ENCODE measurements at regions not wholly inside any gene's neighbourhood (a gene's known extent, or its start where the extent isn't known, plus 50 kb on each side); places are given as distances from the start of the nearest gene placed in this dataset.

DNA sequence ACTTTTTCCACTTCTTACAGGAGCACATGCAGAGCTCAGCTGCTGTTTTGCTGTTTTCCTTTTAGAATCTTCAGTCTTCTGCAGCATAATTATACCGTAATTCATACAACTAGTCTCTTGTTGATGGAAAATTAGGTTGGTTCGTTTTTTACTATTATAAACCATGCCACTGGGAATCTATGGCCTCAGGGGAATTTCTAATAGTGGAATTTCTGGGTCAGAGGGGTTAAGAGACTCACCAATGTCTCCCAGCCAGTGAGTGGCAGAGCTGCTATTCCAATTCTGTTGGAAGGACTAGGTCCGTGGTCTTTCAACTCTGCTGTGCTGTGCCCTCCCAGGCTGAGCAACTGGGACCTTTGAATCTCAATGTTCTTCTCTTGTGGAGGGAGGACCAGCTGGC, 282.5 kb downstream of the ZSWIM6 start:
- H4K8ac ChIP-seq (ENCODE audit: low read depth, low read length), result no peak overlapping the region
- no peak overlapping the region for H3K9ac ChIP-seq (ENCODE audit: low read depth, low read length, poor library complexity)
- H4K91ac ChIP-seq (ENCODE audit: low read depth, low read length, poor library complexity), result no peak overlapping the region
- H3K4me1 ChIP-seq (ENCODE audit: control insufficient read depth in 2 of 2, insufficient read depth in 1 of 2, low read depth in 1 of 2, low read length in 2 of 2), result peaks cover 4 to 18% of the 10 kb centered on the region in 2 donors
- WGBS, 2 donors (ENCODE audit: extremely low coverage in 2 of 2, insufficient read length in 2 of 2, insufficient replicate concordance in 1 of 2), result no CpG with 5 or more reads among the region's 3 CpGs
- H2BK5ac ChIP-seq (ENCODE audit: low read length), result no peak overlapping the region
- no peak overlapping the region for H3K27ac ChIP-seq (replicated peaks; ENCODE audit: low read length)
- no peak overlapping the region for H3K4me3 ChIP-seq (ENCODE audit: low read length in 2 of 2)
- no peak overlapping the region for H2BK120ac ChIP-seq (ENCODE audit: low read depth, low read length)
- H3K18ac ChIP-seq (ENCODE audit: low read length), result no peak overlapping the region
- no peak overlapping the region for H2BK12ac ChIP-seq (ENCODE audit: low read length)
- no peak overlapping the region for H2AK5ac ChIP-seq (ENCODE audit: low read depth, low read length)
- H3K79me1 ChIP-seq (ENCODE audit: low read depth, low read length), result no peaks in the 10 kb centered on the region
- no peak overlapping the region for H3K4me2 ChIP-seq (ENCODE audit: insufficient read depth, low read length, poor library complexity, severe bottlenecking)
- no peaks in the 10 kb centered on the region for H3K9me3 ChIP-seq (replicated peaks in 1 of 2; ENCODE audit: control insufficient read depth in 2 of 2, insufficient read depth in 1 of 2, low read depth in 1 of 2, low read length in 2 of 2)
- H3K14ac ChIP-seq (ENCODE audit: low read length), result no peak overlapping the region
- no peak overlapping the region for H3K4ac ChIP-seq (ENCODE audit: low read length)
- H3K36me3 ChIP-seq (replicated peaks in 1 of 2; ENCODE audit: control insufficient read depth in 2 of 2, insufficient read depth in 2 of 2, low read length in 2 of 2), result no peaks in the 10 kb centered on the region
- no peak overlapping the region for H3K23ac ChIP-seq (ENCODE audit: low read depth, low read length, poor library complexity)
- H2BK15ac ChIP-seq (ENCODE audit: low read length), result no peak overlapping the region
- H3K27me3 ChIP-seq (ENCODE audit: control insufficient read depth in 3 of 3, insufficient read depth in 3 of 3, low read depth in 1 of 3, low read length in 3 of 3), result no peaks in the 10 kb centered on the region
- no peak overlapping the region for H2AFZ ChIP-seq (ENCODE audit: low read length)
- DNase-seq (ENCODE audit: low spot score), result no peak

DNA sequence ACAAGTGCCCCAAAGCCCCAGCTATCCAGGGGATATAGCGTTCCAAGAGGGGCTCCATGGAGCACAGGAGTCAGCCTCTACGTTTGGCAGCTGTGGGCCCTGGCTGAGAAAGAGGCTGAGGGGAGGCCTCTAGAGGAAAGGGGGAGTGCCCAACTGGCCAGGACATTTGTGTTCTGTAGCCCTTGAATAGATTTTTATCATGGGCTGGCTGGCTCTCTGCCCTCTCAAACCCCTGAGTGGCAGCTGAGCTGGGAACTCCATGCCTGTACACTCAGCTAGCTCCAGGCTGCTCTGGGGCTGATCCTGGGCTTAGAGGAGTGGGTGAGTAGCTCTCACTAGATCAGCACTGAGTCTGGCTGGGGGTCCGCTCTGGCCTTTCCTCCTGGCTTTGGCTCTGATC, 285.0 kb downstream of the ZSWIM6 start:
- no peak overlapping the region for H2AK5ac ChIP-seq (ENCODE audit: low read depth, low read length)
- no CpG with 5 or more reads among the region's 3 CpGs for WGBS, 2 donors (ENCODE audit: extremely low coverage in 2 of 2, insufficient read length in 2 of 2, insufficient replicate concordance in 1 of 2)
- H3K18ac ChIP-seq (ENCODE audit: low read length), result no peak overlapping the region
- no peaks in the 10 kb centered on the region for H3K9me3 ChIP-seq (replicated peaks in 1 of 2; ENCODE audit: control insufficient read depth in 2 of 2, insufficient read depth in 1 of 2, low read depth in 1 of 2, low read length in 2 of 2)
- H3K4me3 ChIP-seq (ENCODE audit: low read length in 2 of 2), result no peak overlapping the region
- no peaks in the 10 kb centered on the region for H3K36me3 ChIP-seq (replicated peaks in 1 of 2; ENCODE audit: control insufficient read depth in 2 of 2, insufficient read depth in 2 of 2, low read length in 2 of 2)
- no peaks in the 10 kb centered on the region for H3K79me1 ChIP-seq (ENCODE audit: low read depth, low read length)
- H2BK12ac ChIP-seq (ENCODE audit: low read length), result no peak overlapping the region
- no peak overlapping the region for H3K4me2 ChIP-seq (ENCODE audit: insufficient read depth, low read length, poor library complexity, severe bottlenecking)
- H3K9ac ChIP-seq (ENCODE audit: low read depth, low read length, poor library complexity), result no peak overlapping the region
- H3K27me3 ChIP-seq (ENCODE audit: control insufficient read depth in 3 of 3, insufficient read depth in 3 of 3, low read depth in 1 of 3, low read length in 3 of 3), result no peaks in the 10 kb centered on the region
- H3K27ac ChIP-seq (replicated peaks; ENCODE audit: low read length), result no peak overlapping the region
- no peak overlapping the region for H3K14ac ChIP-seq (ENCODE audit: low read length)
- DNase-seq (ENCODE audit: low spot score), result no peak
- H2BK5ac ChIP-seq (ENCODE audit: low read length), result no peak overlapping the region
- H4K91ac ChIP-seq (ENCODE audit: low read depth, low read length, poor library complexity), result no peak overlapping the region
- H2BK120ac ChIP-seq (ENCODE audit: low read depth, low read length), result no peak overlapping the region
- no peak overlapping the region for H4K8ac ChIP-seq (ENCODE audit: low read depth, low read length)
- no peak overlapping the region for H3K4ac ChIP-seq (ENCODE audit: low read length)
- H2BK15ac ChIP-seq (ENCODE audit: low read length), result no peak overlapping the region
- H2AFZ ChIP-seq (ENCODE audit: low read length), result no peak overlapping the region
- H3K4me1 ChIP-seq (ENCODE audit: control insufficient read depth in 2 of 2, insufficient read depth in 1 of 2, low read depth in 1 of 2, low read length in 2 of 2), result peaks cover 0 to 10% of the 10 kb centered on the region in 2 donors
- H3K23ac ChIP-seq (ENCODE audit: low read depth, low read length, poor library complexity), result no peak overlapping the region

DNA sequence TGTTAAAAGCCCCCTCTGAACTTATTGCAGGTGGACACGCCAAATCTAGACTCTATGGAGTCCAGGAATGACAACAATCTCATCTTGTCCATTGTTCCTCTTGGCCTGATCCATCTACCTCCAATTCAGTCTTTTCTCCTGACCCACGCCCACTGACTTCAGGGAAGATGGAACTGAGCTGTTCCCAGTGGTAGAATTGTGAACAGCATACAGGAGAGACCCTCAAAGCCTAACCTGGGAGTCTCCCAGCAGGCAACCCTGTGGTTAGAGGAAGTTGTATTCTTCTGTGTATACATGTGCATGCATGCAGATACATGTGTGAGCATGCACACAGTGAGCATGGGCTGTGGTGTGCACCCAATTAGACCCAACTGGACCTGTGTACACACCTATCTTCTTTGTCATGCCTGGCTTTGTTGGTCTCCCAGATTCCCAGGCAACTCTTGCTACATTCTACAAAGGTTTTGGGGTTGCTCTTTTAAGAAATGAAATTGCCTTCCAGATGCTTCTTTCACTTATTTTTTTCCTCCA, 286.0 kb downstream of the ZSWIM6 start:
- H2BK120ac ChIP-seq (ENCODE audit: low read depth, low read length), result no peak overlapping the region
- no peak overlapping the region for H3K9ac ChIP-seq (ENCODE audit: low read depth, low read length, poor library complexity)
- H3K27me3 ChIP-seq (ENCODE audit: control insufficient read depth in 3 of 3, insufficient read depth in 3 of 3, low read depth in 1 of 3, low read length in 3 of 3), result no peaks in the 10 kb centered on the region
- H2BK15ac ChIP-seq (ENCODE audit: low read length), result no peak overlapping the region
- H3K4me1 ChIP-seq (ENCODE audit: control insufficient read depth in 2 of 2, insufficient read depth in 1 of 2, low read depth in 1 of 2, low read length in 2 of 2), result peaks cover 0 to 9% of the 10 kb centered on the region in 2 donors
- H3K14ac ChIP-seq (ENCODE audit: low read length), result no peak overlapping the region
- no peak overlapping the region for H3K18ac ChIP-seq (ENCODE audit: low read length)
- no peak overlapping the region for H2BK5ac ChIP-seq (ENCODE audit: low read length)
- H3K9me3 ChIP-seq (replicated peaks in 1 of 2; ENCODE audit: control insufficient read depth in 2 of 2, insufficient read depth in 1 of 2, low read depth in 1 of 2, low read length in 2 of 2), result no peaks in the 10 kb centered on the region
- H3K27ac ChIP-seq (replicated peaks; ENCODE audit: low read length), result no peak overlapping the region
- no peak overlapping the region for H3K4ac ChIP-seq (ENCODE audit: low read length)
- DNase-seq (ENCODE audit: low spot score), result no peak
- H3K23ac ChIP-seq (ENCODE audit: low read depth, low read length, poor library complexity), result no peak overlapping the region
- H4K8ac ChIP-seq (ENCODE audit: low read depth, low read length), result no peak overlapping the region
- no peaks in the 10 kb centered on the region for H3K79me1 ChIP-seq (ENCODE audit: low read depth, low read length)
- WGBS, 2 donors (ENCODE audit: extremely low coverage in 2 of 2, insufficient read length in 2 of 2, insufficient replicate concordance in 1 of 2), result no CpG with 5 or more reads among the region's 2 CpGs
- H2AK5ac ChIP-seq (ENCODE audit: low read depth, low read length), result no peak overlapping the region
- H3K36me3 ChIP-seq (replicated peaks in 1 of 2; ENCODE audit: control insufficient read depth in 2 of 2, insufficient read depth in 2 of 2, low read length in 2 of 2), result no peaks in the 10 kb centered on the region
- no peak overlapping the region for H3K4me2 ChIP-seq (ENCODE audit: insufficient read depth, low read length, poor library complexity, severe bottlenecking)
- no peak overlapping the region for H4K91ac ChIP-seq (ENCODE audit: low read depth, low read length, poor library complexity)
- no peak overlapping the region for H2AFZ ChIP-seq (ENCODE audit: low read length)
- H3K4me3 ChIP-seq (ENCODE audit: low read length in 2 of 2), result no peak overlapping the region
- no peak overlapping the region for H2BK12ac ChIP-seq (ENCODE audit: low read length)

DNA sequence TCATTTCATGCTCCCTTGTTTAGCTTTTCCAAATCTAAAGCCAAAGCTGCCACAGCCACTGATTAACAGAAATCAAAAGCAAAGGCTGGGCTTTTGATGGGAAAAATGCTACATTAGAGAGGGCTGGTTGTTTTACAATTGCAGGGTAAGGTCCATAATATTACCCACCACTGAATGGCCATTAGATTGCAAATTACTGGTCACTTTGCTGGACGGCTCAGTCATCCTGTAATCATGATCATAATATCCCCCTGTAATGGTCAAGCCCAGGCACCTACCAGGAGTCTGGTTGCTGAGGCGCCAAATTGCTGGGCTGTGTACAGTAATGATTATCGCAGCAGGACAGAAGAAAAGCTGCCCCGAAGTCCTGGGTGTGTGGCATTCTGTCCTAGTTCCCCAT, 286.5 kb downstream of the ZSWIM6 start:
- H2BK120ac ChIP-seq (ENCODE audit: low read depth, low read length), result no peak overlapping the region
- H3K9ac ChIP-seq (ENCODE audit: low read depth, low read length, poor library complexity), result no peak overlapping the region
- no peak overlapping the region for H3K4me2 ChIP-seq (ENCODE audit: insufficient read depth, low read length, poor library complexity, severe bottlenecking)
- no peaks in the 10 kb centered on the region for H3K79me1 ChIP-seq (ENCODE audit: low read depth, low read length)
- H4K8ac ChIP-seq (ENCODE audit: low read depth, low read length), result no peak overlapping the region
- H3K4ac ChIP-seq (ENCODE audit: low read length), result no peak overlapping the region
- H3K23ac ChIP-seq (ENCODE audit: low read depth, low read length, poor library complexity), result no peak overlapping the region
- no peak overlapping the region for H2AK5ac ChIP-seq (ENCODE audit: low read depth, low read length)
- H3K9me3 ChIP-seq (replicated peaks in 1 of 2; ENCODE audit: control insufficient read depth in 2 of 2, insufficient read depth in 1 of 2, low read depth in 1 of 2, low read length in 2 of 2), result no peaks in the 10 kb centered on the region
- H2BK15ac ChIP-seq (ENCODE audit: low read length), result no peak overlapping the region
- H3K4me3 ChIP-seq (ENCODE audit: low read length in 2 of 2), result no peak overlapping the region
- no peak overlapping the region for H2AFZ ChIP-seq (ENCODE audit: low read length)
- no peak overlapping the region for H2BK12ac ChIP-seq (ENCODE audit: low read length)
- no CpG with 5 or more reads among the region's 4 CpGs for WGBS, 2 donors (ENCODE audit: extremely low coverage in 2 of 2, insufficient read length in 2 of 2, insufficient replicate concordance in 1 of 2)
- DNase-seq (ENCODE audit: low spot score), result no peak
- H2BK5ac ChIP-seq (ENCODE audit: low read length), result no peak overlapping the region
- no peak overlapping the region for H3K18ac ChIP-seq (ENCODE audit: low read length)
- peaks cover 1 to 14% of the 10 kb centered on the region in 2 donors for H3K4me1 ChIP-seq (ENCODE audit: control insufficient read depth in 2 of 2, insufficient read depth in 1 of 2, low read depth in 1 of 2, low read length in 2 of 2)
- no peak overlapping the region for H4K91ac ChIP-seq (ENCODE audit: low read depth, low read length, poor library complexity)
- H3K14ac ChIP-seq (ENCODE audit: low read length), result no peak overlapping the region
- H3K27ac ChIP-seq (replicated peaks; ENCODE audit: low read length), result no peak overlapping the region
- no peaks in the 10 kb centered on the region for H3K36me3 ChIP-seq (replicated peaks in 1 of 2; ENCODE audit: control insufficient read depth in 2 of 2, insufficient read depth in 2 of 2, low read length in 2 of 2)
- no peaks in the 10 kb centered on the region for H3K27me3 ChIP-seq (ENCODE audit: control insufficient read depth in 3 of 3, insufficient read depth in 3 of 3, low read depth in 1 of 3, low read length in 3 of 3)
